GM12892 (cell line): ENCODE measurements at regions not wholly inside any gene's neighbourhood (a gene's known extent, or its start where the extent isn't known, plus 50 kb on each side); places are given as distances from the start of the nearest gene placed in this dataset.

Experiments
- POLR2A ChIP-seq: IDR thresholded peaks from 2 replicates; pipeline ENCODE4 v1.6.1; 2011; ENCODE audit warnings: low read depth, low read length, control low read depth
- POLR2AphosphoS5 ChIP-seq: IDR thresholded peaks from 2 replicates; pipeline ENCODE4 v1.6.1; 2011; ENCODE audit warnings: low read depth, low read length, control low read depth

- no peak for TF ChIP-seq POLR2A
- no peak for TF ChIP-seq POLR2AphosphoS5
Measured at GRCh38 chr15:95626501-95627361, 703.8 kb upstream of the NR2F2 start.
